CD14-positive monocyte (primary cell): ENCODE measurements at regions not wholly inside any gene's neighbourhood (a gene's known extent, or its start where the extent isn't known, plus 50 kb on each side); places are given as distances from the start of the nearest gene placed in this dataset.

ENCODE experiments used
- DNase-seq, 3 donors: peaks; one replicate each; pipeline ENCODE4 v3.0.0-alpha.2; 2011 to 2022
- H2AFZ ChIP-seq: 2 replicates; pipeline ENCODE4 v1.6.0; 2012; ENCODE audit warnings: mild to moderate bottlenecking, low read depth, low read length, inconsistent platforms; ENCODE audit not compliant: insufficient read depth, poor library complexity, severe bottlenecking
- H3K27ac ChIP-seq, 2 donors: 1 replicate in 1 of 2; 2 replicates in 1 of 2; pipeline ENCODE4 v1.5.1; 2012 to 2013; ENCODE audit warnings: low read length in 2 of 2, control low read depth in 1 of 2, inconsistent platforms in 1 of 2, low read depth in 1 of 2, mild to moderate bottlenecking in 1 of 2
- H3K27me3 ChIP-seq, 2 donors: one replicate each; pipeline versions ENCODE4 v1.6.0 to v1.6.1; 2011 to 2013; ENCODE audit warnings: low read length in 2 of 2; ENCODE audit not compliant: control insufficient read depth in 2 of 2, insufficient read depth in 2 of 2
- H3K36me3 ChIP-seq, 2 donors: replicated peaks in 1 of 2; 1 replicate in 1 of 2; 2 replicates in 1 of 2; pipeline versions ENCODE4 v1.5.1 to v1.6.1; 2012 to 2013; ENCODE audit warnings: low read length in 2 of 2, control low read depth in 1 of 2, inconsistent platforms in 1 of 2, mild to moderate bottlenecking in 1 of 2; ENCODE audit not compliant: insufficient read depth in 2 of 2, control insufficient read depth in 1 of 2
- H3K4me1 ChIP-seq, 2 donors: 1 replicate in 1 of 2; 2 replicates in 1 of 2; pipeline versions ENCODE4 v1.5.1 to v1.6.1; 2012 to 2013; ENCODE audit warnings: low read length in 2 of 2, control low read depth in 1 of 2, inconsistent platforms in 1 of 2, mild to moderate bottlenecking in 1 of 2, moderate library complexity in 1 of 2; ENCODE audit not compliant: insufficient read depth in 2 of 2, control insufficient read depth in 1 of 2
- H3K4me2 ChIP-seq: replicated peaks from 2 replicates; pipeline ENCODE3; 2012; ENCODE audit warnings: low read length, moderate library complexity, mild to moderate bottlenecking; ENCODE audit not compliant: poor library complexity, severe bottlenecking; ENCODE audit errors: extremely low read depth
- H3K4me3 ChIP-seq, 3 experiments: fragments of 200-600 bp in 1 of 3; sonication (generic) in 1 of 3; replicated peaks in 1 of 3; 1 replicate in 2 of 3; 2 replicates in 1 of 3; pipeline ENCODE4 v1.5.1; 2011 to 2013; ENCODE audit warnings: low read length in 3 of 3, mild to moderate bottlenecking in 3 of 3, control low read depth in 2 of 3, low read depth in 2 of 3, inconsistent platforms in 1 of 3, moderate library complexity in 1 of 3
- H3K79me2 ChIP-seq: 2 replicates; pipeline ENCODE4 v1.6.0; 2012; ENCODE audit warnings: mild to moderate bottlenecking, control low read depth, inconsistent platforms, low read length, moderate library complexity; ENCODE audit not compliant: insufficient read depth
- H3K9ac ChIP-seq: 2 replicates; pipeline ENCODE4 v1.6.0; 2017; ENCODE audit warnings: low read length, mild to moderate bottlenecking; ENCODE audit not compliant: insufficient read depth, poor library complexity, severe bottlenecking
- H3K9me3 ChIP-seq, 2 donors: replicated peaks in 1 of 2; 1 replicate in 1 of 2; 2 replicates in 1 of 2; pipeline versions ENCODE4 v1.5.1 to v1.6.1; 2012 to 2013; ENCODE audit warnings: low read length in 2 of 2, control low read depth in 1 of 2; ENCODE audit not compliant: control insufficient read depth in 1 of 2, insufficient read depth in 1 of 2
- H4K20me1 ChIP-seq: 2 replicates; pipeline ENCODE4 v1.6.0; 2012; ENCODE audit warnings: mild to moderate bottlenecking, low read length, control low read depth, moderate library complexity; ENCODE audit not compliant: insufficient read depth
- H3K27ac Mint-ChIP-seq, 7 donors: one replicate each; pipeline ENCODE4 v1.8.0; 2020; ENCODE audit warnings: mild to moderate bottlenecking in 7 of 7, mixed read lengths in 7 of 7, moderate library complexity in 6 of 7, inconsistent platforms in 2 of 7
- H3K27me3 Mint-ChIP-seq, 3 donors: one replicate each; pipeline ENCODE4 v1.8.0; 2021 to 2022; ENCODE audit warnings: low read depth in 3 of 3, mild to moderate bottlenecking in 3 of 3, mixed read lengths in 3 of 3, moderate library complexity in 3 of 3, inconsistent platforms in 1 of 3
- H3K36me3 Mint-ChIP-seq, 2 donors: one replicate each; pipeline ENCODE4 v1.8.0; 2020; ENCODE audit warnings: mixed read lengths in 2 of 2, inconsistent platforms in 1 of 2, mild to moderate bottlenecking in 1 of 2
- H3K4me1 Mint-ChIP-seq: one replicate; pipeline ENCODE4 v1.8.0; 2020; ENCODE audit warnings: mild to moderate bottlenecking, mixed read lengths
- H3K4me3 Mint-ChIP-seq, 2 donors: one replicate each; pipeline ENCODE4 v1.8.0; 2020; ENCODE audit warnings: mild to moderate bottlenecking in 2 of 2, mixed read lengths in 2 of 2, moderate library complexity in 1 of 2
- H3K9me3 Mint-ChIP-seq, 7 donors: one replicate each; pipeline ENCODE4 v1.8.0; 2020 to 2022; ENCODE audit warnings: mixed read lengths in 7 of 7, mild to moderate bottlenecking in 6 of 7, moderate library complexity in 6 of 7, inconsistent platforms in 2 of 7
- WGBS: methylation state at CpG from one replicate; pipeline ENCODE4 v1.1.5; 2013; ENCODE audit warnings: missing lambda C conversion rate; ENCODE audit not compliant: insufficient coverage; 5-methylcytosine and 5-hydroxymethylcytosine counted together
- intact Hi-C, 2 donors: fragments of 100-400 bp; cut with micrococcal nuclease; formaldehyde crosslinking; loops; one replicate each; pipeline versions ENCODE4 v1.15.0 to v1.15.1; 2023
- TF ChIP-seq, protein P1 (sequence below): fragments of 200-600 bp; IDR thresholded peaks from one replicate; pipeline ENCODE4 v1.8.0; 2022; ENCODE audit warnings: antibody characterized with exemption, mild to moderate bottlenecking

GRCh38 chr9:31027678-31028077 is 1356.8 kb upstream of the ACO1 start:
- TF ChIP-seq, protein P1, sequence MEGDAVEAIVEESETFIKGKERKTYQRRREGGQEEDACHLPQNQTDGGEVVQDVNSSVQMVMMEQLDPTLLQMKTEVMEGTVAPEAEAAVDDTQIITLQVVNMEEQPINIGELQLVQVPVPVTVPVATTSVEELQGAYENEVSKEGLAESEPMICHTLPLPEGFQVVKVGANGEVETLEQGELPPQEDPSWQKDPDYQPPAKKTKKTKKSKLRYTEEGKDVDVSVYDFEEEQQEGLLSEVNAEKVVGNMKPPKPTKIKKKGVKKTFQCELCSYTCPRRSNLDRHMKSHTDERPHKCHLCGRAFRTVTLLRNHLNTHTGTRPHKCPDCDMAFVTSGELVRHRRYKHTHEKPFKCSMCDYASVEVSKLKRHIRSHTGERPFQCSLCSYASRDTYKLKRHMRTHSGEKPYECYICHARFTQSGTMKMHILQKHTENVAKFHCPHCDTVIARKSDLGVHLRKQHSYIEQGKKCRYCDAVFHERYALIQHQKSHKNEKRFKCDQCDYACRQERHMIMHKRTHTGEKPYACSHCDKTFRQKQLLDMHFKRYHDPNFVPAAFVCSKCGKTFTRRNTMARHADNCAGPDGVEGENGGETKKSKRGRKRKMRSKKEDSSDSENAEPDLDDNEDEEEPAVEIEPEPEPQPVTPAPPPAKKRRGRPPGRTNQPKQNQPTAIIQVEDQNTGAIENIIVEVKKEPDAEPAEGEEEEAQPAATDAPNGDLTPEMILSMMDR = no peak
- Mint-ChIP-seq H3K27me3 (peaks cover 0 to 1% (median 0%) of the 10 kb centered on the region in 3 donors), H3K4me1 (no peaks in the 10 kb centered on the region), H3K9me3 (peaks cover 0 to 3% (median 0%) of the 10 kb centered on the region in 7 donors), H3K36me3 (no peaks in the 10 kb centered on the region), H3K4me3 (no peak overlapping the region), H3K27ac (no peak overlapping the region)
- H4K20me1 ChIP-seq = no peaks in the 10 kb centered on the region
- no peak overlapping the region for H3K4me3 ChIP-seq
- no peak overlapping the region for H3K9ac ChIP-seq
- no peaks in the 10 kb centered on the region for H3K36me3 ChIP-seq
- no CpG with 5 or more reads among the region's 1 CpG for WGBS
- no peaks in the 10 kb centered on the region for H3K27me3 ChIP-seq
- H2AFZ ChIP-seq = no peak overlapping the region
- H3K27ac ChIP-seq = no peak overlapping the region
- H3K9me3 ChIP-seq = no peaks in the 10 kb centered on the region
- DNase-seq = no peak
- intact Hi-C loops = no loop called here
- H3K4me1 ChIP-seq = no peaks in the 10 kb centered on the region
- H3K79me2 ChIP-seq = no peaks in the 10 kb centered on the region
- no peak overlapping the region for H3K4me2 ChIP-seq

DNA sequence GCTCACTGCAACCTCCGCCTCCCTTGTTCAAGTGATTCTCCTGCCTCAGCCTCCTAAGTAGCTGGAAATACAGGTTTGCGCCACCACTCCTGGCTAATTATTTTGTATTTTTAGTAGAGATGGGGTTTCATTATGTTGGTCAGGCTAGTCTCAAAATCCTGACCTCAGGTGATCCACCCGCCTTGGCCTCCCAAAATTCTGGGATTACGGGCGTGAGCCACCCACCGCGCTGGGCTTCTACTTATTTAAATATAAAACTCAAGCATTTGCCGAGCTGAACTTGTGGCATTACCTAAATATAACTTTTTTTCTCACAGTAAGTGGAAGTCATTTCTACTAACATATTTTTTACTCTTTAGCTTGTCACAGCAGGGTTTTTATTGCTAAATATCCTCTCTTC is 1356.3 kb upstream of the ACO1 start:
- H3K9me3 Mint-ChIP-seq = peaks cover 0 to 3% (median 0%) of the 10 kb centered on the region in 7 donors
- H3K9ac ChIP-seq = no peak overlapping the region
- no peak overlapping the region for H3K4me3 Mint-ChIP-seq
- TF ChIP-seq, protein P1 = no peak
- DNase-seq = no peak
- no peak overlapping the region for H3K4me2 ChIP-seq
- H3K27me3 Mint-ChIP-seq = peaks cover 0 to 1% (median 0%) of the 10 kb centered on the region in 3 donors
- H3K27me3 ChIP-seq = no peaks in the 10 kb centered on the region
- no peaks in the 10 kb centered on the region for H3K4me1 ChIP-seq
- no peaks in the 10 kb centered on the region for H3K4me1 Mint-ChIP-seq
- 96% methylated on average over 5 of the region's 8 CpGs for WGBS
- no peaks in the 10 kb centered on the region for H3K36me3 Mint-ChIP-seq
- H3K27ac ChIP-seq = no peak overlapping the region
- no peaks in the 10 kb centered on the region for H3K79me2 ChIP-seq
- no peak overlapping the region for H3K27ac Mint-ChIP-seq
- no peaks in the 10 kb centered on the region for H3K36me3 ChIP-seq
- no peak overlapping the region for H3K4me3 ChIP-seq
- no peaks in the 10 kb centered on the region for H4K20me1 ChIP-seq
- intact Hi-C loops = no loop called here
- H2AFZ ChIP-seq = no peak overlapping the region
- H3K9me3 ChIP-seq = no peaks in the 10 kb centered on the region
